ENCODE measurements at regions not wholly inside any gene's neighbourhood (a gene's known extent, or its start where the extent isn't known, plus 50 kb on each side); places are given as distances from the start of the nearest gene placed in this dataset.

DNA sequence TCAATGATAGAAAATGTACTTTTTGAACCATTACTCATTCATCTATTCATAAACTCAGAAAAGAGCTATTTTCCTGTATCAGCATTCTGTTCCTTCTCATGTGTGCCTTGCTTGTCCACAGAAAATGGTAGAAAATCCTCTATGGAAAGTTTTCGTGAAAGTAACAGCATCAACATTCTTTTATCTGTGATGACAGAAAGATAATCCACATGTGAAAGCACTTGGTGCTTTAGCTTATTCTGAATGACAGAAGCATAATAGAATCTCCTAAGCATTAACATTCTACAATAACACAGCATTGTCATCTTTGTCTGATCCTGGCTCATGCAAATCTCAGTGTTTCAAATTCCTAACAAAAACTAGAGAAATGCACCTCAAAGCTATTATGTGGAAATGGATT is 431.9 kb downstream of the ADAMTS20 start:
- no peak for TF ChIP-seq POLR2AphosphoS5 (IDR thresholded peaks at IDR 0.05; ENCODE audit: borderline replicate concordance, low read depth, low read length)
- no peak for TF ChIP-seq EZH2 (IDR thresholded peaks at IDR 0.05)
- TF ChIP-seq FOXP2 (optimal IDR thresholded peaks at IDR 0.05; ENCODE audit: control extremely low read depth, extremely low read length, insufficient read depth): no peak

Measured in SK-N-MC (cell line).